ENCODE measurements at regions not wholly inside any gene's neighbourhood (a gene's known extent, or its start where the extent isn't known, plus 50 kb on each side); places are given as distances from the start of the nearest gene placed in this dataset.

DNA sequence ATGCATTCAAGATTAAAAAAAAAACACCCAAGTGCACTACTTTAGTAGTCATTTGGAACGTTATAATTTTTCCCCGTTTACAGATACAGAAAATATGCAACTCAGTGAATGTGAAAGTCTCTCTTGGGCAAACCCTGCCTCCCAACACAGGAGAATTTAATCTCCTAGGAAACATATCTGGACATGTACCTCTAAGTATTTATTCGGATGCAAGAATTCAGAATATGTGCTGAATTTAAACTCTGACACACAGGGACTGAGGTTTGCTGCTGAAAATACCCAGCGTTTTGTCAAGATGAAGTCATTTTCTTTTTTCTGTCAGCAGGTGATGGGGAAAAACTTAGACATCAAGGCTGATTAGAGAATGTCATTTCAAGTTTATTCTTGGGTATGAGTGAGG, 105.4 kb downstream of the ACKR3 start:
- H3K9me3 ChIP-seq (ENCODE audit: control insufficient read depth, low read depth, low read length): peaks cover 3% of the 10 kb centered on the region
- no peaks in the 10 kb centered on the region for H3K36me3 ChIP-seq (ENCODE audit: control insufficient read depth, low read depth, low read length)
- H3K9ac ChIP-seq (ENCODE audit: low read length): no peak overlapping the region
- no peak overlapping the region for H3K27ac ChIP-seq (ENCODE audit: low read length)
- peaks cover 6% of the 10 kb centered on the region for H3K4me1 ChIP-seq (ENCODE audit: control insufficient read depth, low read depth, low read length)
- no peak overlapping the region for H3K4me3 ChIP-seq (ENCODE audit: low read length)
- no peaks in the 10 kb centered on the region for H3K27me3 ChIP-seq (ENCODE audit: control insufficient read depth, insufficient read depth, low read length)

DNA sequence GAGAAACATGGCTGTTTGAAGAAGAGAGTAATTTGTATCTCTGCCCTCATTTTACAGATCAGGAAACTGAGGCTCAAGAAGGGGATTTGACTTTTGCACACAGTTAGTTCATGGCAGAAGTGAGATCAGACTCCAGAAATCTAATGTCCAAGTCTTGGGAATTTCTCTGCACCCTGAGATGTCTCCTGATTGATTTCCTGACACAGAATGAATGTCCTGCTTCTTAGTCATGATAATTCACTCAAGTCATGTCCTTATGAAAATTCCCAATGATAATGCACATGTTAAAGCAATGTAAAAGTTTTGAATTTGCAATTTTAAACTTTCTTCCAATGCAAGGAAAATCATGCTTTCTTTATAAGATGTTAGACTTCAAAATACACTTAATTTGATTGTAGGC, 105.9 kb downstream of the ACKR3 start:
- peaks cover 6% of the 10 kb centered on the region for H3K4me1 ChIP-seq (ENCODE audit: control insufficient read depth, low read depth, low read length)
- no peak overlapping the region for H3K4me3 ChIP-seq (ENCODE audit: low read length)
- no peaks in the 10 kb centered on the region for H3K27me3 ChIP-seq (ENCODE audit: control insufficient read depth, insufficient read depth, low read length)
- no peak overlapping the region for H3K27ac ChIP-seq (ENCODE audit: low read length)
- H3K36me3 ChIP-seq (ENCODE audit: control insufficient read depth, low read depth, low read length): no peaks in the 10 kb centered on the region
- peaks cover 3% of the 10 kb centered on the region for H3K9me3 ChIP-seq (ENCODE audit: control insufficient read depth, low read depth, low read length)
- H3K9ac ChIP-seq (ENCODE audit: low read length): no peak overlapping the region

DNA sequence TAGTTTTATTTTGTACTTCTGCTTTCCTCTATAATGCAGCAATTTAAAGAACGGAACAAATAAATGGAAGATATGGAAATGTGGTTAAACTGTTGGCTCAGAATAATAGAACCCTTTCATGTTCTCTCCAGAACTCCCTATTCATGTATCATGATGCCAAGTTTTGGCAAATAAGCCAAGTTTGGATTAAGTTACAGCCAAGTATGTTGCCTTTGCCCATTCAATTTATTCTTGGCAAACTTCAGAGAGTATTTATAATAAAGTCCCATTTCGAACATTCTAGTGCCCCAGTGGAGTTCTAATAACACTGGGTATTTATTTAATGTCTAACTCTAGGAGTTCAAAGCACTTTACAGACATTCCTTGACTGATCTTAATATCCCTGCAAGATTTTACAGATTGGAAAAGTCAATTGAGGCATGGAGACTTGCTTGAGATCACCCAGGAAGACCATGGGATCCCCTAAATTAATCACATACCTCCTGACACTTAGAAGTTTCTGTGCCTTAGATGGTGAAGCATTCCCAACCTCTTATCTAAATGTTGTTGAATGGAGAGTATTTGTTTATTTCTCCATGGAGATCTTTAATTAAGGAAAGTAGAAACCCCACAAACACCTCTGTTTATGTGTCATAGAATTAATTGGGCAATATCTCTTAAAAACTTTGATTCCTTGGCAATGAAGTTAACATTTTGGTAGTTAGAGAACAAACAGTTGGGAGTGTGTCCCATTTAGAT, 106.7 kb downstream of the ACKR3 start:
- Histone ChIP-seq H3K27ac (ENCODE audit: low read length) (no peak overlapping the region), H3K9me3 (ENCODE audit: control insufficient read depth, low read depth, low read length) (peaks cover 3% of the 10 kb centered on the region), H3K36me3 (ENCODE audit: control insufficient read depth, low read depth, low read length) (no peaks in the 10 kb centered on the region), H3K9ac (ENCODE audit: low read length) (no peak overlapping the region), H3K4me3 (ENCODE audit: low read length) (no peak overlapping the region), H3K4me1 (ENCODE audit: control insufficient read depth, low read depth, low read length) (peaks cover 6% of the 10 kb centered on the region), H3K27me3 (ENCODE audit: control insufficient read depth, insufficient read depth, low read length) (no peaks in the 10 kb centered on the region)

DNA sequence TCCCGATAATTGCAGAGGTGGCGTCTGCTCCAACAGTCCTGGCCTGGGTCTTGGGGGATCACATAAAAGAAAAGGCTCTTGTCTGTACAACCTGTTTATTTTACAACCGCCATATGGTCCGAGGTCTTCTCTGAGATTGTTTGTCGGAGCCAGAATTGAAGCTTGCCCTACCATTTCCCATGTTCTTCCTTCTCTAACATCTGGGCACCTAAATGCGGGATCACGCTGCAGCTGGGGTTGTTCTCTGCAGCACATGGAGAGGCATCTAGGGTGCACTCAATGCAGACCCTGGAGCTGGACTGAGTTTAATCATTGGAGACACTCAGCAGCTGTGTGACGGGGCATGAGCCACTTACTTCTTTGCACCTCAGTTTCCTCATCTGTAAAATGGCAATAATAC, 107.7 kb downstream of the ACKR3 start:
- no peak overlapping the region for H3K9ac ChIP-seq (ENCODE audit: low read length)
- no peak overlapping the region for H3K4me3 ChIP-seq (ENCODE audit: low read length)
- H3K36me3 ChIP-seq (ENCODE audit: control insufficient read depth, low read depth, low read length): no peaks in the 10 kb centered on the region
- H3K27ac ChIP-seq (ENCODE audit: low read length): no peak overlapping the region
- H3K4me1 ChIP-seq (ENCODE audit: control insufficient read depth, low read depth, low read length): no peaks in the 10 kb centered on the region
- peaks cover 3% of the 10 kb centered on the region for H3K9me3 ChIP-seq (ENCODE audit: control insufficient read depth, low read depth, low read length)
- no peaks in the 10 kb centered on the region for H3K27me3 ChIP-seq (ENCODE audit: control insufficient read depth, insufficient read depth, low read length)

DNA sequence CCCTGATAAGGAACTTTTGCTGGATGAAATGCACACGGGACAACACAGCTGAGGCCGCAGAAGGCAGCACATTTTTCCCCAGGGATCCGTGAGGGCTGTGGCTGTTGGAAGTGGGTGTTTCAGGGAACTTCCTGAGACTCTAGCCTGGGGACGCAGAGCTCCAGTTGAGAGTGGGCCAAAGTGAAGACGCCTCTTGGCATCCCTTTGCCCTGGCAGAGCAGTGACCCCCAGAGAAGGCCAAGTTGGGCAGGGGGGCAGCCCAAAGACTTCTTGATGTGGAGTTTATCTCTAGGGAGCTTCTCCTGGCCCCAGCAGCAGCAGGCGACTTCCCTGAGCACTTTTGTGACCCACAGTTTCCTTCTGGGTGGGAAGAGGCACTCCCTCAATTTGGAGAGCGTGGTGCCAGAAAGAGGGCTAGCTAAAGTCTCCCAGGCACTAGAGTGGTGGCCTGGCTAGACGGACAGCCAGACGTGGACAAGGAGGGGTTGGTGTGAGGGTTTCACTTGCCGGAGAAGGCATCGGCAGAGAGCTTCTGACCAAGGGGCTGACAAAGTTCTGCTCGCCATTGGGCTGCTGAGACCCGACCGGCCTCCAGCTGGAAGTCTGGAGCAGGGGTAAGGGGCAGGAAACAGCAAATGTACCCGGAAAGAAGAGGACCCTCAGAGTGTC, 108.8 kb downstream of the ACKR3 start:
- Histone ChIP-seq H3K36me3 (ENCODE audit: control insufficient read depth, low read depth, low read length) (no peaks in the 10 kb centered on the region), H3K4me1 (ENCODE audit: control insufficient read depth, low read depth, low read length) (no peaks in the 10 kb centered on the region), H3K4me3 (ENCODE audit: low read length) (no peak overlapping the region), H3K9me3 (ENCODE audit: control insufficient read depth, low read depth, low read length) (peaks cover 3% of the 10 kb centered on the region), H3K27ac (ENCODE audit: low read length) (no peak overlapping the region), H3K27me3 (ENCODE audit: control insufficient read depth, insufficient read depth, low read length) (no peaks in the 10 kb centered on the region), H3K9ac (ENCODE audit: low read length) (no peak overlapping the region)

DNA sequence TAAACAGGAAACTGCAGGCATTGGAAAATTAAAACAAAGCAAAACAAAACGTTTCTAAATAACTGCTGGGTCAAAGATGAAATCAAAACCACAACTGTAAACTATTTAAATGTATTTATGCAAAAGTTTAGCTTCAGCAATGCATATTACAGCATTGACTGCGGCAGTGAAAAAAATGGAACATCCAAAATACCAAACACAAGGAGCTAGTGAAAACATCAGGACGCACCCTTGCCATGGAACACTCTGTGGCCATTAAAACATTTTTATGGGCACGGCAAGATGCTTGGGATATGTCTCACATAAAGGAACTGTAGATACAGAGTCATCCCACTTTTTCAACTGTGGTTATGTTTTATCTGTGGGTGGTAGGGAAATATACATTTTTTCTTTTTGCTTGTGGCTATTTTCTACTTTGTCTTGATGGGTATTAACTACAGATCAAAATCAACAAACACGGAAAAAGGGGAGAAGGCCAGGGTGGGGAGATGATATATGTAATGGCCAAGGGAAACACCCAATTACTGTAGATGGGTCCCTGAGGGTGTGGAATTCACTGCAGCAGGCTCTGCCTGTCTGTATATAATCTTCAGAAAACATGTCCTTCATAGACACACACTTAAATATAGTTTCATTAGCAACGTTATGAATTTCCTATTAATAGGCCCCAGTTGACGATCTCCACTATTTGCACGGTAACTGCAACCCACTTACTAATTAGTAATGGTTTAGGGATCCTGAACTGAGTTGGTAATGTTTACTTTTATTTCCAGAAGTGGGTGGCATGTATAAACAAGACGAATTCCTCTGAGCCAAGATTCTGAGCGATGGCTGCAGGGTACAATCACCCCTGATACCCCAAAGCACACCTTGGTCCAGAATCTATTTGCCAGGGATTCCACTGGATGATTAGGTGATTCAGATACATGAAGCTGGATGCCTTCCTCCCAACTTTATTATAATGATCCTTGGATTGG, 110.5 kb downstream of the ACKR3 start:
- Histone ChIP-seq H3K4me3 (ENCODE audit: low read length) (no peak overlapping the region), H3K27me3 (ENCODE audit: control insufficient read depth, insufficient read depth, low read length) (no peaks in the 10 kb centered on the region), H3K9me3 (ENCODE audit: control insufficient read depth, low read depth, low read length) (no peaks in the 10 kb centered on the region), H3K9ac (ENCODE audit: low read length) (no peak overlapping the region), H3K27ac (ENCODE audit: low read length) (no peak overlapping the region), H3K36me3 (ENCODE audit: control insufficient read depth, low read depth, low read length) (no peaks in the 10 kb centered on the region), H3K4me1 (ENCODE audit: control insufficient read depth, low read depth, low read length) (peaks cover 9% of the 10 kb centered on the region)

DNA sequence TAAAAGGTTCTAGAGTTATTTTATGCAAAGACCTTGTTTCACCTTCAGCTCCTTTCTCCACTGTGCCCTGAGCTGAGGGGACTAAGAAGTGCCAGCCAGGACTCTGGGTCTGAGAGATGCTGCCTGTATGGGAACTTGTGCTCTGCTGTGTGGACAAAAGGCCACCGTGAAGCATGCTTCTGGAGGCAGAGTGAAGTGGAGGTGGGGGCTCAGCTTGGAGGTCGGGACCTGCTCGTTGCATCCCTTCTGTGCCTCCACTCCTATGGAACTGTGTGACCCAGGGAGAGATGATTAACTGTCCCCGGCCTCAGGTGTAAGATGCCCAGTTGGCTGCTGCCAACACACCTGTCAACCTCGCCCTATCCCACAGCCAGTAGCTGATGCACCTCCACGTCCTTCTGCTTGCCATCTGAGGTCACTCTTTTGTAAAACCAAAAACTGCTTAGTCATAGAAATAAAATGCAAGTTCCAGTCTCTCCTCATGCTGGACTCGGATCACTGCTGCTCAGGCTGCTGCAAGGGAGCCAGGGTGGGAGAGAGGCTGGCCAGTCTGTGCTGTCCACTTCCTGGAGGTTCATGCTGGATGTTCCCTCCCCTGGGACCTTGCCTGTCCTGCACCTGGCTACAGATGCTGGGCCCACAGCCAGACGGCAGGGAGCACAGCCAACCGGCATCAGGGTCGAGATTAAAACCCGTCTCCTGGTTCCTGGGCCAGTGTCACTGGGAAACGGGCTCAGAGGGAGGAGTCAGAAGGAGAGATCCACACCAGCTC, 113.2 kb downstream of the ACKR3 start:
- H3K27ac ChIP-seq (ENCODE audit: low read length): no peak overlapping the region
- H3K9me3 ChIP-seq (ENCODE audit: control insufficient read depth, low read depth, low read length): no peaks in the 10 kb centered on the region
- H3K4me1 ChIP-seq (ENCODE audit: control insufficient read depth, low read depth, low read length): peaks cover 9% of the 10 kb centered on the region
- no peaks in the 10 kb centered on the region for H3K27me3 ChIP-seq (ENCODE audit: control insufficient read depth, insufficient read depth, low read length)
- no peak overlapping the region for H3K9ac ChIP-seq (ENCODE audit: low read length)
- no peak overlapping the region for H3K4me3 ChIP-seq (ENCODE audit: low read length)
- no peaks in the 10 kb centered on the region for H3K36me3 ChIP-seq (ENCODE audit: control insufficient read depth, low read depth, low read length)

DNA sequence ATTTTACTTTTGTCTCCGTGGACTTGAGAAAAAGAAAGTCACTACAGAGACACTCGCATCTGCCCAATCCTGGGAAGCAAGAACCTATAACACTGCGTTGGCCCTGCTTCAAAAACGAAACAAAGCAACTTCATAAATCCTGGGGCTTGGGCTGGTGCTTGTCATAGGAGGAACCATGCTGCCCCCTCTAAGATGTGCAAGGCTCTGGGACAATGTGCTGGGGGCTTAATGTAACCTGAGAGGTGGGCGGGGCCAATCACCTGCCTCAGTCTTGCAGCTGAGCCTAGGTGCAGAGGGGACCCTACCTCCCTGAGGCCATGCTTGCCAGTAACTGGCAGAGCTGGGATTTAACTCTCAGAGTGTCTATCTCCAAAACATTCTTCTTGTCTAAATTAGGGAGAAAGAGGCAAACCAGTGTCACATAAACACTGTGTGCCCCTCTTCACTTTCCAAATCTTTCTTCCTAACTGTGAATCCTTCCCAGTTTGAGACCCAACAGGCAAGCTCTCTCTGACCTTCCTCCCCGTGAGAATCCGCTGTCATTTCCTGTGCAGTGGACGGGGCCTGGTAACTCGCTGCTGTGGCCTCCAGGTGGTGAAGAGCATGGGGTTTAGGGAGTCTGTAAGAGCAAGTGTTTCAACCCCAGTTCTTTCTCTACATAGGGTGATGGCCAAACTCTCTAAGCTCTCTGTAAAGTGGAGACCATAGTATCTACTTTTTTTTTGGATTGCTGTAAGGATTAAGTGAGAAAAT, 115.1 kb downstream of the ACKR3 start:
- Histone ChIP-seq H3K27me3 (ENCODE audit: control insufficient read depth, insufficient read depth, low read length) (no peaks in the 10 kb centered on the region), H3K9me3 (ENCODE audit: control insufficient read depth, low read depth, low read length) (no peaks in the 10 kb centered on the region), H3K36me3 (ENCODE audit: control insufficient read depth, low read depth, low read length) (no peaks in the 10 kb centered on the region), H3K9ac (ENCODE audit: low read length) (no peak overlapping the region), H3K27ac (ENCODE audit: low read length) (no peak overlapping the region), H3K4me1 (ENCODE audit: control insufficient read depth, low read depth, low read length) (peaks cover 15% of the 10 kb centered on the region), H3K4me3 (ENCODE audit: low read length) (no peak overlapping the region)

DNA sequence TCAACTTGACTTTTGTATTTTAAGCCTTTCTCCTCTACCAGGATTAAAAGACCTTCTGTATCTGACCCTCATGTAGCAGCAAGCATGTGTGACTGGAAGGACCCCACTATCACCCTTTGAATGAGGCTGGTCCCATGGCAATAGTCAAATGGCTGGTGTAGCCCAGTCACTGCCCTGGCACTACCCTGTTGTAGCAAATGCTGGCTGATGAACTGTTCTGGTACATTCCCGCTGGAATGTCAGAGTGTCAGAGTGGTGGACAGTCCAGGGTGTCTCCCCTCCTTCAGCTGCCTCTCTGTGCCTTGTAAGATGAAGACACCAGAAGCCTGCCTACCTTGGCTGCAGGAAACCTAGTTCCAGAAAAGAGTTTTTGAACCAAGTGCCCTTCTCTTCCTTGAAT, 115.7 kb downstream of the ACKR3 start:
- H3K27me3 ChIP-seq (ENCODE audit: control insufficient read depth, insufficient read depth, low read length): no peaks in the 10 kb centered on the region
- no peak overlapping the region for H3K27ac ChIP-seq (ENCODE audit: low read length)
- no peaks in the 10 kb centered on the region for H3K9me3 ChIP-seq (ENCODE audit: control insufficient read depth, low read depth, low read length)
- H3K9ac ChIP-seq (ENCODE audit: low read length): no peak overlapping the region
- H3K36me3 ChIP-seq (ENCODE audit: control insufficient read depth, low read depth, low read length): no peaks in the 10 kb centered on the region
- H3K4me1 ChIP-seq (ENCODE audit: control insufficient read depth, low read depth, low read length): peaks cover 15% of the 10 kb centered on the region
- H3K4me3 ChIP-seq (ENCODE audit: low read length): no peak overlapping the region

DNA sequence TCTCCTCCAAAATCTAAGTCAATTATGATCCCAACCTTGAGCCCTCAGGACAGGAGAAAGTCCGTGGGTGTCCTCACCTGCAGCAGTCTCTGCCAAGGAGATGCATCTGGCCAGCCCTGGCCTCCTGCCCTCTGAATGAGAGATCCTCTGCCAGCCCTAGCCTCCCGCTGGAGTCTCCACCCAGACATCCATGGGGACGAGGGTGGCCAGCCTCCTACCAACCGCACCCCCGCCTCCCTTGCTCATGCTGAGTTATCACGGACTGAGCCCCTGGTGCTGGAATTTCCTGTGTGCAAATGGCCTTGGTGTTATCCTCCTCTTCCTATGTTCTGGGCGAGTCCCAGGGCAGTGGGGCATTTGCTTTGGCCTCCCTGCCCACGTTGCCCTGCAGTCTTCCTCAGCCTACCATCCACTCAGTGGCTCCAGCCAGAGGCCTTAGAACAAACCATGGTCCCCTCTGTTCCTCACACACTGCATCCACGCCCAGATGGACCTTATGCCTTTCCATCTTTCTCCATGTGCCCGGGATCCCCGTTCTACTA, 116.4 kb downstream of the ACKR3 start:
- Histone ChIP-seq H3K9ac (ENCODE audit: low read length) (no peak overlapping the region), H3K4me1 (ENCODE audit: control insufficient read depth, low read depth, low read length) (peaks cover 15% of the 10 kb centered on the region), H3K9me3 (ENCODE audit: control insufficient read depth, low read depth, low read length) (no peaks in the 10 kb centered on the region), H3K36me3 (ENCODE audit: control insufficient read depth, low read depth, low read length) (no peaks in the 10 kb centered on the region), H3K27me3 (ENCODE audit: control insufficient read depth, insufficient read depth, low read length) (no peaks in the 10 kb centered on the region), H3K27ac (ENCODE audit: low read length) (no peak overlapping the region), H3K4me3 (ENCODE audit: low read length) (no peak overlapping the region)
